PFSK-1 (cell line): ENCODE measurements at regions not wholly inside any gene's neighbourhood (a gene's known extent, or its start where the extent isn't known, plus 50 kb on each side); places are given as distances from the start of the nearest gene placed in this dataset.

Source experiments
- POLR2AphosphoS5 ChIP-seq: IDR thresholded peaks from 2 replicates; pipeline ENCODE4 v1.6.1; 2012; ENCODE audit warnings: low read depth, mild to moderate bottlenecking, control low read depth, low read length, moderate library complexity
- TAF1 ChIP-seq: IDR thresholded peaks from 2 replicates; pipeline ENCODE4 v1.6.1; 2012; ENCODE audit warnings: low read length, control low read depth, borderline replicate concordance; ENCODE audit not compliant: insufficient read depth

DNA sequence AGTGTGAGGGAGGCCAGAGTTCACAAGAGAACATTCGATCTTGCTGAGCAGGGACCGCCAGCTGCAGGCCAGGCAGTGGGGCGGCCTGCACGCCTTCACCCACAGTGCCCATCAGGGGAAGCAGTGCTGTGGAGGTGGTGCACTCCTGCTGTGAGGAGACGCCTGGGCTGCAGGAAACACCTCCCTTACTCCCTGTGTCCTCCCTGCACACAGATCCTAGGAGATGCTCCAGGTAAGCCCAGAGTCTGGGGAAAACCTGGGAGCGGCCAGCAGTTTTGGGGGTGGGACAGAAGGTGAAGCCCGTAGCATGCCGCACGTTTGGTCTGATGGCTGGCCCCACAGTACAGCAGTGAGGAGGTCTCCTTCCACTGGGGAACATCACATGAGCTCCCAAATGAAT lies 180.8 kb upstream of the RAB6C start:
- no peak for TF ChIP-seq POLR2AphosphoS5
- no peak for TF ChIP-seq TAF1
